HG02610 (cell line): ENCODE measurements at regions not wholly inside any gene's neighbourhood (a gene's known extent, or its start where the extent isn't known, plus 50 kb on each side); places are given as distances from the start of the nearest gene placed in this dataset.

Source experiments
- ATAC-seq: cut with Tn5 transposase; IDR thresholded peaks from one replicate; pipeline ENCODE4 v1.9.1; 2021; ENCODE audit warnings: mild to moderate bottlenecking, moderate library complexity; ENCODE audit not compliant: unreplicated experiment

GRCh38 chr6:6518631-6519427 lies 69.7 kb upstream of the LY86 start:
- ATAC-seq = no peak

GRCh38 chr6:6521961-6522482 lies 66.5 kb upstream of the LY86 start:
- no peak for ATAC-seq

- no peak for ATAC-seq
Observed at GRCh38 chr6:6522709-6523108, 65.8 kb upstream of the LY86 start.

GRCh38 chr6:6524951-6525350 lies 63.6 kb upstream of the LY86 start:
- no peak for ATAC-seq

- no peak for ATAC-seq
Observed at GRCh38 chr6:6525933-6526332, 62.6 kb upstream of the LY86 start.

GRCh38 chr6:6529275-6529674 lies 59.2 kb upstream of the LY86 start:
- no peak for ATAC-seq

- ATAC-seq = no peak
Observed at GRCh38 chr6:6533176-6533575, 55.3 kb upstream of the LY86 start.

- ATAC-seq = no peak
Observed at GRCh38 chr6:6534399-6534798, 54.1 kb upstream of the LY86 start.

- ATAC-seq = no peak
Observed at GRCh38 chr6:6537488-6538260, 50.8 kb upstream of the LY86 start.

GRCh38 chr6:6538261-6538660 lies 50.3 kb upstream of the LY86 start:
- no peak for ATAC-seq
